NCI-H128 (cell line): ENCODE measurements at regions not wholly inside any gene's neighbourhood (a gene's known extent, or its start where the extent isn't known, plus 50 kb on each side); places are given as distances from the start of the nearest gene placed in this dataset.

Source experiments
- DNase-seq: peaks from one replicate; lab custom pipeline; 2025; ENCODE audit not compliant: unreplicated experiment; lab: John Stamatoyannopoulos, UW

DNA sequence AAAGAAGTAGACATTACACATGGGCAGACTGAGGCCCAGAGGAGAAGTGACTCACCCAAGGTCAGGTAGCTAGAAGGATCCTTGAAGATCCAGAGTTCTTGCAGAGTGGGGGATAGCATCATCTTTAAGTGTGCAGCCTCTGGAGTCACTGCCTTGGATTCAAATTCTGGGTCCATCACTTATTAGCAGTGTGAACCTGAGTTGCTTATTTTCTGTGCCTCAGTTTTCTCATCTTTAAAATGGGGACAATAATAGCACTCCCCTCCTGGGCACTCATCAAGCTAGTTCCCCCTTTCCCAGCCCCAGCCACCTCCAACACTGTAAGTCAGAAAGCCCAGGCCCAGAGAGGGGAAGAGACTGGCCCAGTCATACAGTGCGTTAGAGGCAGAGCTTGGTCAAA lies 141.8 kb upstream of the PJA1 start:
- no peak for DNase-seq

DNA sequence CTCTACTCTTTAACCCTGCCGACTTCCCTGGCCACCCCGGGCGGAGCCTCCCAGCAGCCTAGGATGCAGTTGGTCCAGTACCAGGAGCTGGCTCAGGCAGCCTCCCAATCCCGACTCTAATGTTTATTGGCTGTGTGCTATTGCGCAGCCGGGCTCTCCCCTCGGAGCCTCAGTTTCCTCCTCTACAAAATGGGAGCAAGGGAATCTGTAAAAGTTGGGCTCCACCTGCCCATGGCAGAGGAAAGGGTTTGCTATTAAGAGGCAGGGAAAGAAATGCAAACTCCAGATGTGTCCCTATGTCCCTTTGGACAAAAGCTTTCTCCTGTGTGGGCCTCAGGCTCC lies 140.8 kb upstream of the PJA1 start:
- no peak for DNase-seq

DNA sequence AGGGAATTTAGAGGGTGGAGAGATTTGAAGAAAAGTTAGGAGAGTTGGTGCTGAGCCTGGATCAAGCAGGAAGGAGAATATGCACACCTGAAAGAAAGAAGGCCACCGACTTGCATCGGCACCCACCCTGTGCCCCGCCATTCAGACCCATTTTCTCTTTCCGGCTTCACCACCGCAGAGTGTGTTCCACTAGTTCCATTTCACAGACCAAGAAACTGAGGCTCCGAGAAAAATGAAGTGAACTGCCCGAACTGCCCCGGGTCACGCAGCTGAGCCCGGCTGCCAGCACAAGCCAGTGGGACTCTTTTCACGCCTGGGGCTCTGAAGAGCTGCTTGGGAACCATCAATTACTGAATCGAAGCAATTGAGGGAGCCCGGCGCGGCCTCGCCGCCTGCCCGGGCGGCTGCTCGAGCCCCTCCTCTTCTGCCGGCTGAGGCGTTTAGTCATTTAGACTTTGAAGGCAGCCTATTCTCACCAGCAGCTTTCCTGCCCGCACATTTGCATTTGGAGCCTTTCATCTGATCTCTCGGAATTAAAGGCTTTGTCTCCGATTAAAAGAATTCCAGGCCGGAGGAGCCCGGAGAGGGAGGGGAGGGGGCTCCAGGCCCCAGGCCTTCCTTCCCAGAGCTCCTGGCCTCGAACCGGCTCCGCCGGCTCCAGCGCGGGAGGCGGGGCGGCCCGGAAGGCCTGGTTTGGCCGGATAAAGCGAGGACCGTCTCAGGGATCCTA lies 140.2 kb upstream of the PJA1 start:
- DNase-seq, result no peak

DNA sequence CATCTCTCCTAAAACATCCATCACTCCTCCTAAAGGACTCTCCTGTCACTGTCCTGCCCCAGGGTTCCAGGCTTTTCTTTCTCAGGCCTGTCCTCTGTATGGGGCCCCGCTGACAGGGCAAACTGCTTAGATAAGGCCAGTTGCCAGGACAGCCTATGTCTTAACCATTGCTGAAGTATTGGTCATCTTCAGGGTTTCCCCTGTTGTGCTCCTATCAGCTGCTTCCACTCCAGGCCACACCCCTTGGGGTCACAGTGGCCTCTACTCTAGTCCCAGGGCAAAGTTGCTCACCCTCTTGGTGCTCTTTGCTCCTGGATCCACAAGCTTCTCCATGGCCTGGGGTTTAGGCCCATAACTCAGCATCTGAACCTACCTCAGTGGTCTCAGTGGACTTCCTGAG lies 138.0 kb upstream of the PJA1 start:
- DNase-seq, result no peak

DNA sequence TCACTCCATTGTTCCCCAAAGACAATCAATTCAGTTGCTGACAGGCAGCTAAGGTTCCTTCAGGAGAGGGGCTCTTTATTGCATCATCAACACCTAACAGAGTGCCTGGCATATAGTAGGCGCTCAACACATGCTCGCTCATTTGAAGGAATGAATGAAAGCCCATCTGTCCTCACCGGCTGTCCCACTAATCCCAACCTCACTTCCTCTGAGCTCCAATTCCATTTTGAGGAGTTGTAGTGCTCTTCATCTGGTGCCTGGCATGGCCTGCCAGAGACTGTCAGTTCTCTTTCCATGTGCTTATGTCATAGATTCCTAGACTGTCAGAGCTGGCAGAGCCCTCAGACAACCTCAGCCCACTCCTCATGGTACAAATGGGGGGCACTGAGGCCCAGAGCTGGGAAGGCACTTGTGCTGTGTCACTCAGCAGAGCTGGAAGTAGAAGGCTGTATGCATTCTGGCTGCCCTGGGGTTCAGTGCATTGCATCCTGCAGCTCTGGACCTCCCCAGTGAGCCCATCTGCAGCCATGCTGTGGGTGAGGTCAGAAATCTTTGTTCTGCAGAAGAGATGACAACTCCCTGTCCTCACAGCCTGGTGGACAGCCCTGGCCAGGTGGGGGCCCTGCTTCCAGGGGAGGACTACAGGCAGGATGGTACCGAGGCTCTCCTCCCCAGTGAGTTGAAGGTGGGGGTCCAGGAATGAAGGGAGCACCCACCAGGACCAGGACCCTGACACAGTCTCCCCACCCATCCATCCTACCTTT lies 134.9 kb upstream of the PJA1 start:
- DNase-seq, result no peak

DNA sequence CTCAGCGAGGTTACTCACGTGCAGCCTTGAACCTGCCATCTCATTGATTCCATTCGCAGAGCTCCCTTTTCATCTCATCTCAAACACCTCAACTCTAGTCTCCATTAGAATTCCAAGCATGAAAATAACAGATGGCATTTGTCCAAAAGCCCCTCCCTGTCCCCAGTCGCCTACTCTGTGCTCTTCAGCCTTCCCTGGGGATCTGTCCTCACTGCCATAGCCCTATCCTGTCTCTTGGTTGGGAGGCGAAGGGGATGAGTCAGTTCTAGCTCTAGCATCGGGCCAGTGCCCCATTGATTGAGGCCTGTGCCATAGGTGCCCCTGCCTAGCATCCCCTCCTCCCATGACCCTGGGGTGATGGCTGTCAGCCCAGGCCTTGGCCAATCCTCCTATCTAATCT lies 134.0 kb upstream of the PJA1 start:
- DNase-seq, result no peak

DNA sequence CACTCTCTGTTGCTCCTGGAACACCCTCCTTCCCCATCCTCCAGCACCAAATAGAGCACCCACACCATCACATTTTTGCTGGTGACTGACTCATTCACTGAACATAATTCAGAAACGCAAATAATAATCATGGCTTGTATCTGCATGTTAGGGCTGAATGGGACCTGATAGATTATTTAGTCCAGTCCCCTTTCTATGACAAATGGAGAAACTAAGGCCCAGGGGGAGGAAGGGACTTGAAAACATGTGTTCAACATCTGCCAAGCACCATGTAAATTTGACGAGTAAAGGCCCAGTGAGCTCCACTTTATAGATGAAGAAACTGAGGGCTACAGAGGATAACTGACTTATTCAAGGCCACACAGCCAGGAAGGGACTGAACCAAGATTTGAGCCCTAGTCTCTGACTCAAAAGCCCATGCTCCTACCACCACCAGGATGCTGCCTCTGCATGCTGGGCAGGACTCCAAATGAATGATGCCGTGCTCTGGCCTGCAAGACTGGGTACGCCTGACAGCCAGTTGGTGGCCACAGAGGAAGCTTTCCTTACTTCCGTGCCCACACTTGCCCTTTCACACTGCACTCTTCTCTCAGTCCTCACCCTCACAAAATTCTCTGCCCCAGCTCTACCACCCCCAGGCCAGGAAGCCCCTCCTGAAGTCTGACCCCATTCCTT lies 133.3 kb upstream of the PJA1 start:
- DNase-seq, result no peak

DNA sequence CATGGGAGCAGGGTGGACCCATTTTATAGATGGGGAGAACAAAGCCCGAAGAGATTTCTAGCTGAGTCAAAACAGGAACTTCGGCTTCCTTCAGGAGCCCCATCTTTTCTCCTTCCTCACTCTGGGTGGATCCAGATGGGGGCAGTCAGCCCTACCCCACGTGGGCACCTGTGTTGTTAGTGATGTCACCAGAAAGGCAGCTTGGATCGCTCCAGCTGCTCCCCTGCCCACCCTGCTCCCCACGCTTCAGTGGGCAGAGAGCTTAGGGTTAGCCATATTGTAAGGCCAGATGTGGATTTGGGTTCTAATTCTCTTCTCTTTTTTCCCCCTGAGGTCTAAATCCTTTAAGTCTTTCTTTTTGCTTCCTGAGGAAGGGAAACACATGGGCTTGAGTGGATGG lies 132.3 kb upstream of the PJA1 start:
- DNase-seq, result no peak

DNA sequence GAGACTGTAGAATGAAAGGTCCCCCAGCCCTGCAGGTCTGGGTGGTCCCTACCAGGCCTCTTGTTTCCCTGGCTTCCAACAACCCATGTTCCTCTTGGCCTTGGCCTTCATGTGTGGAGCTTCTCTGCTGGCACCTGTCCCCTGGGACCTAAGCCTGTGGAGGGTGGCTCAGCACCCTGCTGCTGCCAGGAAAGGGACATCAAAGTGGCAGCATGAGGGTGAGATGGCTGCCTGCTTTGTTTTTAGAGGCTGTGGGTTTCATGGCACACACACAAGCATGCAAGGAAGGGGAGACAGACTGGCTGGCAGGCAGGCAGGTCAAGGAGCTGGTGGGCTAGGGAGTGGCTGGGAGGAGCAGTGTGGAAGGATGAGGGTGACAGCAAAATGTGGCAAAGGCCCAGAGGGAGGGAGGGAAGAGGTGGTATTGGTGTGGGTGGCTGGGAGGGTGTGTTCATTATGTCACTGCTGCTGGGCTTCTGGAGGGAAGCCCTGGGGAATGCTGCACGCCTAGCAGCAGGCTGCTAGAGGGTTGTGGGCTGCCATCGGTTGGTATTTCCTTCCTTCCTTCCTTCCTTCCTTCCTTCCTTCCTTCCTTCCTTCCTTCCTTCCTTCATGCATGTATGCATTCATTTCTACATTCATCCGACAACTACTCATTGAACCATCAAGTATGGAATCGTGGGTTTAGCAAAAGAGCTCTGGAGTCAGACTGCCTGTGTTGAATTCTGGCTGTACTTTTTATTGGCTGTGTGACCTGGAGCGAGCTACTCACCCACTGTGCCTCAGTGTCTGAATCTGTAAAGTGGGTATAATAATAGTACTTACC lies 128.7 kb upstream of the PJA1 start:
- DNase-seq, result no peak

DNA sequence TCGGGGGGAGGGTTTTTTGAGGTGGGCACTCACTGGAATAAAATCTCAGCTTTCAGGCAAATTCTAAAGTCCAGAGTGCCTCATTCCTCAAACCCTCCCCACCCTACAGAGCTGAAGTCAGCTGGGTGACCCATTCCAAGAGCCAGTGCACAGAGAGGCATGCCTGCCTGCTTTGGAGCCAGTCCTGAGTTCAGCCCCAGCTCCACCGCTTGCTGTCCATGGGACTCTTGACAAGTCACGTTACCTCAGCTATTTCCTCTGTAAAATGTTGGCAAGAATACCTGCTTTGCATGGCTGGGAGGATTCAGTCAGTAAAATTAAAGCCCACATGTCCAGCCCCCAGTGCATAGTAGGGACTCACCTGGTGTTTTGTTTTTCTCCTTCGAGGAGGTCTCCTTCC lies 125.9 kb upstream of the PJA1 start:
- no peak for DNase-seq

DNA sequence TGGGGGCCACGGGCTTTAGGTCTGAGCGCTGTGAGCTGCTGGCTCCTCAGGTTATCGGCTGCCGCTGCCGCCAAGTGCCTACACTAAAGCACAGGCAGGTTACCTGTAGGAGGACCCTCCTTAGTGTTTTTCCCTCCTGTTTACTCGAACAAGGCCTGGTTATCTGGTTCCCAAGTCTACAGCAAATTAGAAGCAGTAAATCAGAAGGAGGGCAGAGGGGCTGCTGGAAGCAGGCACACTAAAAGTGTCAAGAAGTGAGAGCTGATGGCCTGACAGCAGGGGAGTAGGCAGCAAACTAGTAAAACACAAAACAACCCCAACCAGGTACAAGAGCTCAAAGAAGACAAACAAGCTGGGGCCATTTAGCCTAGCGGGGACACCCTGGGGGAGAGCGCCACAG lies 125.0 kb upstream of the PJA1 start:
- DNase-seq, result no peak

DNA sequence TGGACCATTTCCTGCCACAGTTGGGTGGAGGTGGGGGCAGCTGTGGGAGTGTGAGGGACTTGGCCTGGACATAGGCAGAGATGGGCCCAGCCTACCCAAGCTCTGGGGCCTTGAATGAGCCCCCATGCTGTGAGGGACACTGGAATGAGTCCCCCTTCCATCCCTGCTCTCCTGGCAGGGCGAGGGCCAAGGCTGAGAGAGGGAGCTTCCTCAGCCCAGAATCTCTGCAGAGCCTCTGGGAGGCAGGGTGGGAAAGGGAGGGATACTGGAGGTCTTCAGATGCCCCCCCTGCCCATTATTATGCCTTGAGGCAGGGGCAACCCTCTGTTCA lies 124.5 kb upstream of the PJA1 start:
- no peak for DNase-seq

DNA sequence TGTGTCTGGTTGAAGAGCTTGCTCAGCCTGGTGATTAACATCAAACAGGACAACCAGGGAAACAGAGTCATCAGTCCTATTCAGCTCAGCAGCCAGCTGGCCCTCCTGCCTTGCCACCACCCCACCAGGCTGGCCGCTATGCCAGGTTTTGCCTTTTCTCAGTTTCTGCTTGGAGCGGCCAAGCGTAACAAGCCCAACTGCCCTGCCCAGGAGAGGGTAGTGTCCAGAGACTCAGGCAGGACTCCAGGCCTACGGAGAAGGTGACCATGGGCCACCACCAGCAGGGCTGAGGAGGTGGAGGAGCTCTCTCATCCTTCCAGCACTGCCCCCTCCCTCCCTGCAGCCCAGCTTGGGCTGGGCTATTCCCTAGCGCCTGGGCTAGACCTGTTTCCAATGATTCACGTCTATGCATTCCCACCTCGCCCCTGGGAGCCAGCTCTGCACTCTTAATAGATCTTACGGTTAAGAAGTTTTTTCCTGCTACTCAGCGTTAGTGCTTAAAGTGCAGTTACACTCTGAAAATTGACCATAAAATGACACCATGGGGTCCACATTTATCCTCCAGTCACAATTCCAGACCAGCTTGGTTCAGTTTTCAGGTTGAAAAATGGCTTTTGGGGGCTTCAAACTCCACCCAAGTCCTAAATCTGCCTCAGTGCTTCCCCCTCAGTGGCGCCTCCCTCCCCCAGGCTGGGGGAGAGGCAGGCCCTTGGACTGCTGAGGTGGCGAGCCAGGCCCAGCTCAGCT lies 124.0 kb upstream of the PJA1 start:
- DNase-seq, result no peak

DNA sequence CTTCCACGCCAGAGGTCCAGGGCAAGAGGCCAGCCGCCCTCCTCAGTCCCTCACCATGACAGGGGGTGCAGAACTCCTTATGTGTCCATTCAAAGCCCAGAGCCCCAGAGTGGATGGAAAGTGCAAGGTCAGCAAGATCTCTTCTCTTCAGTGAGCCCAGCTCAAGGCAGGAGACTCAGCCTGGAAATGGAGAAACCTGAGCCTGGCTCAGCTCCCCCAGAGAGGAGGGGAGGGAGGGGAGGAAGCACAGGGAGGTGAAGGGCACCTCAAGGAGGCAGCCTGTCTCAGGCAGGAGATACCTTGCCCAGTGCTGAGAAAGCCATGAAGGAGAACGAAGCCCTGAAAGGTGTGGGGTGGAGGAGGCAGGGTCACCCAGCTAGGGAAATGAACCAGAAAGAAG lies 121.8 kb upstream of the PJA1 start:
- no peak for DNase-seq

DNA sequence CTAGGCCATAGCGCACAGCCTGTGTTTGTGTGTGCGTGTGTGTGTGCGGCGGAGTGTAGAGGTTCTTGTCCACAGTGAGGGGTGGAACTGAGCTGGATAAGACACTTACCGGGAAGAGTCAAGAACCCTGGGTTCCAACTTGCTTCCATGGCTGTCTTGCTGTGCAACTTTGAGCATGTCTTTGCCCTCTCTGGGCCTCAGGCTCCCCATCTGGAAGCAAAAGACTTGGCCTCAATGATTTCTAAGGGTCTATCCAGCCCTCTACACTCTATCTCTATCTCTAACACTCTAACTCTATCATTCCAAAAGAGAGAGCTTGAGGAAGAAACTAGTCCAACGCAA lies 121.3 kb upstream of the PJA1 start:
- no peak for DNase-seq

DNA sequence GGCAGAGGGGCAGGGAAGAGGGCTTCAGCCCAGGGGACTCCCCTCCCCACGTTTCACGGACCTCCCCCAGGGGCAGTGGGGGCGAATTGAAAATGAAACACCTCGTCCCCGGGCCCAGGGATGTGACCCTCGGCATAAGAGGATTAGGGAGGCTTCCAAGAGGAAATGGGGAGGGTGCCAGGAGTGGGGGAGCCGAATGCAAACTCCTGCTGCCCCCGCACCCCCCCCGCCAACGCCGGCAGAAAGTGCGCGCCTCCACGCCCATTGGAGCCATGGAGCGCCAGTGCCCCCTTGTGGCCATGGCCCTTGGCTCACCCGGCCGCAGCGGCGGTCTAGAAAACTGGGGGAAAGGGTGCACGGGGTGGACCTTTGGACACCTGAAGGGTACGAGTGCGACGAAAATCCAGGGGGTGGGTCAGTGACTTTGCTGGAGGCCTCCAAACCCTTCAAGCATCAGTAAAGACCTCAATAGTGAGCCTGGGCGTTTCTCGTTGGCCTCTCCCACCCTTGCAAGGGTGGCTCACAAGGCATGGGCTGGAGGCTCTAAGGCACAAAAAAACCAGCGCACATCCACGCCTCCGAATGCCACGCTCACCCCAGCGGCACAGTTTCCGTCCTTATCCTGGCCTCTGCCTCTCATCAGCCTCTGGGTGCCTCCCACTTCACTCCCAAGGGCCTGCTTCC lies 120.8 kb upstream of the PJA1 start:
- DNase-seq, result peak; percentile 1

DNA sequence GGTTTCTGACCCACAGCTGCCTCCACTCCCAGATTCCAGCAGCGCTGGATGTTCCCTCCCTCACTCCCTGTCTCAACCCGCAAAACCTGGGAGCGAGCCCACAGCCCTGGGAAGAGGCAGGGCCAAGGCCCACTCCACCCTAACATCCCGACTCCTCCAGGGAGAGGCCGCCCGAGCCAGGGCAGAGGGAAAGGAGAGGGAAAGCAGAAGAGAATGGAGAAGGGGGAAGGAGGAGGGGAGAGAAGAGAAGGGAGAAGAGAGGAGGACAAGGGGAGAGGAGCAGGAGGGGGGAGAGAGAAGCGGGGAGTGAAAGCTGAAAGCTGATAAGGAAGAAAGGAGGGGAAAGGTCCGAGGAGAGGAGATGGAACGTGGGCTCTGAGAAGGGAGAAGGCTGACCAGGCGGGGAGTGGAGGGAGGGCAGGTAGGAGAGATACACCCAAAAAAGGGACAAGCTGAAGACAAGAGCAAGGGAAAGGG lies 120.2 kb upstream of the PJA1 start:
- no peak for DNase-seq

DNA sequence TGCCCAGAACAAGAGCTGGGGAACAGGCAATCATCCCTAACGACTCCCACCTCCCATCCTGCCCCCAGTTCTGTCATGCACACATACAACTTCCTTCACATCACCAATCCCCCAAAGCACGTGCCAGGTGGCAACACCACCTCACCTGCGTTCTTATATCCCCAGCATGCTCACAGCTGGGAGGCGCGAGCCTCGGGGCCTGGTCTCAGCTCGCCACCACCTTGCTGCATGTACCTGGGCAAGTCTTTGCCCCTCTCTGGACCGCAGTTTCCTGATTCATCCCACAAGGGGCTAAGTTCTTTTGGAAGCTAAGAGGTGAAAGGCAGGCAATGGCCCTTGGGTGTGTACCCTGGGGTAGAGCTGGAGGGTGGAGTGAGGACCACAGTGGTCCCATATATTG lies 119.2 kb upstream of the PJA1 start:
- no peak for DNase-seq

DNA sequence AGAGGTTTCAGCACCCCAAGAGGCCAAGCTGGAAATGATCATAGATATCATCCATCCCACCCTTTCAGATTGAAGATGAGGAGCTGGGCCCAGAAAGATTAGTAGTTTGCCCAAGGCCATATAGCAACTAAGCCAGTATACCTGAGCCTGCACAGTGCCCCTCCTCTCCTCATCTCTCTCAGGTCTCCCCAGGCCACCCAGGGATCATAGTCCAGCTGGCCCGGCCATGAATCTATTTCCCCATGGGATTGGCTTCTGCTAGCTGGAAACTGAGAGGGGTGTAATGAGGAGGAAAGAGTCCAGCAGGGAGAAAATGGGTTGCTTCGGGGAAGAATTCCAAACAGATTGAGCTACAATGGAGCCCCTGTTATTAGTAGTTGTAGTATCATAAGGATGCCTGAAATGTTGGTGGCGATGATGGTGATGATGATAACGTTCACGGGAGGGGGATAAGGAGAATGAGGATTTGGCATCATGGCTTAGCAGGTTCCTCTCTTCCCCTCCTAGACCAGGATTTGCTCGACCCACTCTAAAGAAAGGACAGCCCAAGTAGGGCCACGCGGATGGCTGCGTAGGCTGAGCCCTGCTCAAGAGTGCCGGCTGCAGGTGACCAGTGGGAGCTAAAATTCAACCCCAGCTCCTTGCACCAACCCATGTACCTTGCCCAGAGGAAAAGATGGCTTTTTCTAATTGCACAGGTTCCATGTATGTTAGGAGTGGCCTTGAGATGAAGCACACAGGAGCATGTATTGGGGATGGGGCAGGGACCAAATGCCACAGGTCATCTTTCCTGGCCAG lies 117.8 kb upstream of the PJA1 start:
- DNase-seq, result no peak

DNA sequence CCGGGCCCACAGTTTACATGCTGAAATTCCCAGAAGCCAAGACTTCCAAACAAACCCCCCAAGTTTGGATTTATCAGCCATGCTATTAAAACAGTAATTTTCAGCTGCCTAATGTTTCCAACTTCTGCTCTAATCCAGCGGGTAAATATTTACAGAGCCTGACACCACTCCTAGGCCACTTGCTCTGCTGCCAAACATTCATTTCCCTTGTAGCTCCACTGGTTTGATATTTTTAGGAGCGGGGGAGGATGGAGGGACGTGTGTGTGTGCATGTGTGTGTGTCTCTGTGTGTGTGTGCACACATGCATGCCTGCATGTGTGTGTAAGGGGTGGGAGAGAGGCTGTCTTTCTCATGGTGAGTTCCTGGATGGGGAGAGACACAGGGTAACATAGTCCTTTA lies 115.7 kb upstream of the PJA1 start:
- DNase-seq, result no peak
